ENCODE measurements at regions not wholly inside any gene's neighbourhood (a gene's known extent, or its start where the extent isn't known, plus 50 kb on each side); places are given as distances from the start of the nearest gene placed in this dataset.

GRCh38 chrX:30161043-30161442 lies 54.3 kb upstream of the MAGEB2 start:
- no peak for DNase-seq (ENCODE audit: low read depth)

Measured in fibroblast of gingiva (primary cell).